Mammary epithelial cell (primary cell): ENCODE measurements at regions not wholly inside any gene's neighbourhood (a gene's known extent, or its start where the extent isn't known, plus 50 kb on each side); places are given as distances from the start of the nearest gene placed in this dataset.

Experiments used
- CTCF ChIP-seq, 2 donors: IDR thresholded peaks in 1 of 2; conservative IDR thresholded peaks in 1 of 2; 2 replicates each; pipeline ENCODE4 v1.5.1; 2011 to 2012; ENCODE audit warnings: inconsistent platforms in 2 of 2, low read length in 2 of 2, mild to moderate bottlenecking in 2 of 2, control low read depth in 1 of 2, low read depth in 1 of 2; ENCODE audit not compliant: insufficient read depth in 1 of 2; ENCODE audit errors: extremely low read depth in 1 of 2
- EZH2 ChIP-seq: IDR thresholded peaks from 2 replicates; pipeline ENCODE4 v1.6.1; 2012; ENCODE audit warnings: low read length, inconsistent platforms, borderline replicate concordance

GRCh38 chr2:56460508-56460907, 276.7 kb downstream of the CCDC85A start:
- no peak for TF ChIP-seq CTCF (conservative IDR thresholded peaks at IDR 0.05 in 1 of 2, IDR thresholded peaks at IDR 0.05 in 1 of 2; ENCODE audit: extremely low read depth in 1 of 2, insufficient read depth in 1 of 2, low read depth in 1 of 2, low read length in 2 of 2)
- no peak for TF ChIP-seq EZH2
